ENCODE measurements at regions not wholly inside any gene's neighbourhood (a gene's known extent, or its start where the extent isn't known, plus 50 kb on each side); places are given as distances from the start of the nearest gene placed in this dataset.

GRCh38 chr5:158434749-158435148 is 575.8 kb upstream of the CLINT1 start:
- Histone ChIP-seq H3K4me3 (replicated peaks; ENCODE audit: low read depth, low read length) (no peak overlapping the region), H3K36me3 (ENCODE audit: control insufficient read depth, insufficient read depth, low read length) (no peaks in the 10 kb centered on the region), H3K27me3 (replicated peaks; ENCODE audit: control insufficient read depth, insufficient read depth, low read length) (no peaks in the 10 kb centered on the region)
- no peak for DNase-seq (ENCODE audit: extremely low read depth, insufficient read length)
- TF ChIP-seq CTCF (IDR thresholded peaks at IDR 0.05; ENCODE audit: insufficient read depth, low read length, poor library complexity, severe bottlenecking), result no peak

GRCh38 chr5:158433634-158434033 is 574.7 kb upstream of the CLINT1 start:
- Histone ChIP-seq H3K36me3 (ENCODE audit: control insufficient read depth, insufficient read depth, low read length) (no peaks in the 10 kb centered on the region), H3K4me3 (replicated peaks; ENCODE audit: low read depth, low read length) (no peak overlapping the region), H3K27me3 (replicated peaks; ENCODE audit: control insufficient read depth, insufficient read depth, low read length) (no peaks in the 10 kb centered on the region)
- no peak for TF ChIP-seq CTCF (IDR thresholded peaks at IDR 0.05; ENCODE audit: insufficient read depth, low read length, poor library complexity, severe bottlenecking)
- DNase-seq (ENCODE audit: extremely low read depth, insufficient read length), result no peak

GRCh38 chr5:158431369-158432029 is 572.6 kb upstream of the CLINT1 start:
- DNase-seq (ENCODE audit: extremely low read depth, insufficient read length), result no peak
- Histone ChIP-seq H3K27me3 (replicated peaks; ENCODE audit: control insufficient read depth, insufficient read depth, low read length) (no peaks in the 10 kb centered on the region), H3K4me3 (replicated peaks; ENCODE audit: low read depth, low read length) (no peak overlapping the region), H3K36me3 (ENCODE audit: control insufficient read depth, insufficient read depth, low read length) (no peaks in the 10 kb centered on the region)
- TF ChIP-seq CTCF (IDR thresholded peaks at IDR 0.05; ENCODE audit: insufficient read depth, low read length, poor library complexity, severe bottlenecking), result no peak

- no peak for TF ChIP-seq CTCF (IDR thresholded peaks at IDR 0.05; ENCODE audit: insufficient read depth, low read length, poor library complexity, severe bottlenecking)
- H3K36me3 ChIP-seq (ENCODE audit: control insufficient read depth, insufficient read depth, low read length), result no peaks in the 10 kb centered on the region
- H3K27me3 ChIP-seq (replicated peaks; ENCODE audit: control insufficient read depth, insufficient read depth, low read length), result no peaks in the 10 kb centered on the region
- no peak for DNase-seq (ENCODE audit: extremely low read depth, insufficient read length)
- H3K4me3 ChIP-seq (replicated peaks; ENCODE audit: low read depth, low read length), result no peak overlapping the region
Measured at GRCh38 chr5:158430798-158431167, 571.8 kb upstream of the CLINT1 start.

GRCh38 chr5:158430166-158430797 is 571.3 kb upstream of the CLINT1 start:
- TF ChIP-seq CTCF (IDR thresholded peaks at IDR 0.05; ENCODE audit: insufficient read depth, low read length, poor library complexity, severe bottlenecking), result no peak
- Histone ChIP-seq H3K4me3 (replicated peaks; ENCODE audit: low read depth, low read length) (no peak overlapping the region), H3K27me3 (replicated peaks; ENCODE audit: control insufficient read depth, insufficient read depth, low read length) (no peaks in the 10 kb centered on the region), H3K36me3 (ENCODE audit: control insufficient read depth, insufficient read depth, low read length) (no peaks in the 10 kb centered on the region)
- no peak for DNase-seq (ENCODE audit: extremely low read depth, insufficient read length)

All from GM06990 (cell line).